ENCODE measurements at regions not wholly inside any gene's neighbourhood (a gene's known extent, or its start where the extent isn't known, plus 50 kb on each side); places are given as distances from the start of the nearest gene placed in this dataset.

- no peaks in the 10 kb centered on the region for H4K20me1 ChIP-seq (ENCODE audit: insufficient read depth, low read length)
- H3F3A ChIP-seq (ENCODE audit: insufficient read depth, low read length) = no peaks in the 10 kb centered on the region
- H3K9me3 ChIP-seq (ENCODE audit: low read length) = no peaks in the 10 kb centered on the region
- H3K4me2 ChIP-seq (ENCODE audit: low read length) = no peak overlapping the region
- H3K79me2 ChIP-seq (ENCODE audit: insufficient read depth, low read length) = no peaks in the 10 kb centered on the region
- no peak overlapping the region for H2AFZ ChIP-seq (ENCODE audit: low read length)
- TF ChIP-seq CTCF (IDR thresholded peaks at IDR 0.05; ENCODE audit: low read length) (no peak), EZH2 (IDR thresholded peaks at IDR 0.05; ENCODE audit: borderline replicate concordance, low read length) (no peak)
- H3K36me3 ChIP-seq (ENCODE audit: insufficient read depth, low read length) = no peaks in the 10 kb centered on the region
- H3K27ac ChIP-seq (ENCODE audit: low read depth, low read length, poor library complexity, severe bottlenecking) = no peak overlapping the region
- H3K4me3 ChIP-seq (ENCODE audit: low read depth, low read length, poor library complexity, severe bottlenecking) = no peak overlapping the region
- no peaks in the 10 kb centered on the region for H3K9me2 ChIP-seq (ENCODE audit: low read depth, low read length)
- no peak overlapping the region for H3K9ac ChIP-seq (ENCODE audit: low read length)
- H3K4me1 ChIP-seq (ENCODE audit: insufficient read depth, low read length, severe bottlenecking) = no peaks in the 10 kb centered on the region
- H3K27me3 ChIP-seq (ENCODE audit: insufficient read depth, low read length) = no peaks in the 10 kb centered on the region
Observed at GRCh38 chr11:134524201-134524600, 112.2 kb upstream of the B3GAT1 start.

GRCh38 chr11:134522782-134523570 is 110.9 kb upstream of the B3GAT1 start:
- TF ChIP-seq EZH2 (IDR thresholded peaks at IDR 0.05; ENCODE audit: borderline replicate concordance, low read length) (no peak), CTCF (IDR thresholded peaks at IDR 0.05; ENCODE audit: low read length) (no peak)
- Histone ChIP-seq H4K20me1 (ENCODE audit: insufficient read depth, low read length) (no peaks in the 10 kb centered on the region), H3K4me2 (ENCODE audit: low read length) (no peak overlapping the region)

GRCh38 chr11:134521452-134522289 is 109.6 kb upstream of the B3GAT1 start:
- H3F3A ChIP-seq (ENCODE audit: insufficient read depth, low read length) = no peaks in the 10 kb centered on the region
- H3K4me2 ChIP-seq (ENCODE audit: low read length) = no peak overlapping the region
- H4K20me1 ChIP-seq (ENCODE audit: insufficient read depth, low read length) = no peaks in the 10 kb centered on the region
- H3K27ac ChIP-seq (ENCODE audit: low read depth, low read length, poor library complexity, severe bottlenecking) = no peak overlapping the region
- no peaks in the 10 kb centered on the region for H3K4me1 ChIP-seq (ENCODE audit: insufficient read depth, low read length, severe bottlenecking)
- no peaks in the 10 kb centered on the region for H3K27me3 ChIP-seq (ENCODE audit: insufficient read depth, low read length)
- no peaks in the 10 kb centered on the region for H3K9me3 ChIP-seq (ENCODE audit: low read length)
- H3K4me3 ChIP-seq (ENCODE audit: low read depth, low read length, poor library complexity, severe bottlenecking) = no peak overlapping the region
- H3K9me2 ChIP-seq (ENCODE audit: low read depth, low read length) = no peaks in the 10 kb centered on the region
- H2AFZ ChIP-seq (ENCODE audit: low read length) = no peak overlapping the region
- H3K9ac ChIP-seq (ENCODE audit: low read length) = no peak overlapping the region
- H3K79me2 ChIP-seq (ENCODE audit: insufficient read depth, low read length) = no peaks in the 10 kb centered on the region
- TF ChIP-seq CTCF (IDR thresholded peaks at IDR 0.05; ENCODE audit: low read length) (no peak), EZH2 (IDR thresholded peaks at IDR 0.05; ENCODE audit: borderline replicate concordance, low read length) (no peak)
- H3K36me3 ChIP-seq (ENCODE audit: insufficient read depth, low read length) = no peaks in the 10 kb centered on the region

More at GRCh38 chr11:134522782-134523570, 110.9 kb upstream of the B3GAT1 start:
- Histone ChIP-seq H3K4me3 (ENCODE audit: low read depth, low read length, poor library complexity, severe bottlenecking) (no peak overlapping the region), H2AFZ (ENCODE audit: low read length) (no peak overlapping the region), H3K9ac (ENCODE audit: low read length) (no peak overlapping the region), H3K27me3 (ENCODE audit: insufficient read depth, low read length) (no peaks in the 10 kb centered on the region), H3K79me2 (ENCODE audit: insufficient read depth, low read length) (no peaks in the 10 kb centered on the region), H3K4me1 (ENCODE audit: insufficient read depth, low read length, severe bottlenecking) (no peaks in the 10 kb centered on the region), H3K9me2 (ENCODE audit: low read depth, low read length) (no peaks in the 10 kb centered on the region), H3K9me3 (ENCODE audit: low read length) (no peaks in the 10 kb centered on the region), H3F3A (ENCODE audit: insufficient read depth, low read length) (no peaks in the 10 kb centered on the region), H3K27ac (ENCODE audit: low read depth, low read length, poor library complexity, severe bottlenecking) (no peak overlapping the region), H3K36me3 (ENCODE audit: insufficient read depth, low read length) (no peaks in the 10 kb centered on the region)

Measured in OCI-LY1 (cell line).